ENCODE measurements at regions not wholly inside any gene's neighbourhood (a gene's known extent, or its start where the extent isn't known, plus 50 kb on each side); places are given as distances from the start of the nearest gene placed in this dataset.
"Not testable (repeated sequence)": the region's sequence is repeated elsewhere in the genome, so short reads cannot be mapped to it uniquely, and the experiment has no call there.

DNA sequence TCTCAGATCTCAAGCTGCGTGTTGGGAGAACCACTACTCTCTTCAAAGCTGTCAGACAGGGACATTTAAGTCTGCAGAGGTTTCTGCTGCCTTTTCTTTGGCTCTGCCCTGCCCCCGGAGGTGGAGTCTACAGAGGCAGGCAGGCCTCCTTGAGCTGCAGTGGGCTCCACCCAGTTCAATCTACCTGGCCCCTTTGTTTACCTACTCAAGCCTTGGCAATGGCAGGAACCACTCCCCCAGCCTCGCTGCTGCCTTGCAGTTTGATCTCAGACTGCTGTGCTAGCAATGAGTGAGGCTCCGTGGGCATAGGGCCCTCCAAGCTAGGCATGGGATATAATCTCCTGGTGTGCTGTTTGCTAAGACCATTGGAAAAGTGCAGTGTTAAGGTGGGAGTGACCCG lies 155.6 kb upstream of the EDA2R start:
- TF ChIP-seq, protein P1, sequence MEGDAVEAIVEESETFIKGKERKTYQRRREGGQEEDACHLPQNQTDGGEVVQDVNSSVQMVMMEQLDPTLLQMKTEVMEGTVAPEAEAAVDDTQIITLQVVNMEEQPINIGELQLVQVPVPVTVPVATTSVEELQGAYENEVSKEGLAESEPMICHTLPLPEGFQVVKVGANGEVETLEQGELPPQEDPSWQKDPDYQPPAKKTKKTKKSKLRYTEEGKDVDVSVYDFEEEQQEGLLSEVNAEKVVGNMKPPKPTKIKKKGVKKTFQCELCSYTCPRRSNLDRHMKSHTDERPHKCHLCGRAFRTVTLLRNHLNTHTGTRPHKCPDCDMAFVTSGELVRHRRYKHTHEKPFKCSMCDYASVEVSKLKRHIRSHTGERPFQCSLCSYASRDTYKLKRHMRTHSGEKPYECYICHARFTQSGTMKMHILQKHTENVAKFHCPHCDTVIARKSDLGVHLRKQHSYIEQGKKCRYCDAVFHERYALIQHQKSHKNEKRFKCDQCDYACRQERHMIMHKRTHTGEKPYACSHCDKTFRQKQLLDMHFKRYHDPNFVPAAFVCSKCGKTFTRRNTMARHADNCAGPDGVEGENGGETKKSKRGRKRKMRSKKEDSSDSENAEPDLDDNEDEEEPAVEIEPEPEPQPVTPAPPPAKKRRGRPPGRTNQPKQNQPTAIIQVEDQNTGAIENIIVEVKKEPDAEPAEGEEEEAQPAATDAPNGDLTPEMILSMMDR (conservative IDR thresholded peaks at IDR 0.05; ENCODE audit: low read depth, low read length): not testable (repeated sequence)
- TF ChIP-seq EZH2phosphoT487 (IDR thresholded peaks at IDR 0.05; ENCODE audit: borderline replicate concordance, low read length): not testable (repeated sequence)

Data from PC-3 (cell line).